Body of pancreas (tissue), 4 donors: ENCODE measurements at regions not wholly inside any gene's neighbourhood (a gene's known extent, or its start where the extent isn't known, plus 50 kb on each side); places are given as distances from the start of the nearest gene placed in this dataset.
"Not testable (repeated sequence)": the region's sequence is repeated elsewhere in the genome, so short reads cannot be mapped to it uniquely, and the experiment has no call there.

Source experiments
- CTCF ChIP-seq, 7 experiments: fragments of 450-650 bp in 4 of 7; fragments of 200-600 bp in 3 of 7; sonication (generic) in 3 of 7; IDR thresholded peaks; one replicate each; pipeline ENCODE4 v1.5.1; 2016 to 2019; ENCODE audit warnings: antibody characterized with exemption in 7 of 7
- POLR2A ChIP-seq, 3 donors: fragments of 450-650 bp; IDR thresholded peaks; one replicate each; pipeline ENCODE4 v1.6.1; 2016; ENCODE audit warnings: antibody characterized with exemption in 3 of 3, mild to moderate bottlenecking in 2 of 3

- TF ChIP-seq CTCF, POLR2A (IDR thresholded peaks at IDR 0.05): not testable (repeated sequence)
Observed at GRCh38 chr2:111301677-111302076, 181.0 kb downstream of the BCL2L11 start.
